PC-9 (cell line): ENCODE measurements at regions not wholly inside any gene's neighbourhood (a gene's known extent, or its start where the extent isn't known, plus 50 kb on each side); places are given as distances from the start of the nearest gene placed in this dataset.

ENCODE experiments used
- BruUV-seq: library from RNA; stranded (reverse); fragments of 400-500 nt; replicated peaks from 2 replicates; lab custom pipeline; 2021; lab: Mats Ljungman, UMichigan
- CTCF ChIA-PET: fragments of 300-600 bp; sonication (Branson Sonifier 250); formaldehyde crosslinking; loops from one replicate; lab custom pipeline; 2022; ENCODE audit warnings: antibody characterized with exemption; lab: Charles Lee
- POLR2A ChIA-PET: fragments of 300-600 bp; sonication (Branson Sonifier 250); formaldehyde crosslinking; loops from one replicate; lab custom pipeline; 2022; ENCODE audit warnings: antibody characterized with exemption; ENCODE audit not compliant: unreplicated experiment; lab: Charles Lee
- DNase-seq, 2 experiments: peaks; one replicate each; pipeline versions ENCODE4 v3.0.0 to v3.0.0-alpha.2; 2015 to 2022; ENCODE audit warnings: mixed read lengths in 1 of 2
- H2AFZ ChIP-seq: fragments of 200-600 bp; sonication (generic); 2 replicates; pipeline ENCODE4 v1.8.1; 2017; ENCODE audit warnings: antibody characterized with exemption
- H3F3A ChIP-seq: fragments of 200-600 bp; sonication (generic); 2 replicates; pipeline ENCODE4 v1.8.1; 2017; ENCODE audit warnings: antibody characterized with exemption, mild to moderate bottlenecking, low read depth; ENCODE audit not compliant: insufficient read depth
- H3K27ac ChIP-seq: fragments of 200-600 bp; sonication (generic); 2 replicates; pipeline ENCODE4 v1.6.1; 2016; ENCODE audit warnings: mixed run types
- H3K27me3 ChIP-seq: fragments of 200-600 bp; sonication (generic); 2 replicates; pipeline ENCODE4 v1.6.1; 2016; ENCODE audit warnings: low read depth, mixed run types; ENCODE audit not compliant: insufficient read depth
- H3K36me3 ChIP-seq: fragments of 200-600 bp; sonication (generic); 2 replicates; pipeline ENCODE4 v1.6.1; 2016; ENCODE audit warnings: low read depth, mixed run types
- H3K4me1 ChIP-seq: fragments of 200-600 bp; sonication (generic); replicated peaks from 2 replicates; pipeline ENCODE4 v1.6.1; 2016; ENCODE audit warnings: mixed run types; ENCODE audit not compliant: insufficient read depth
- H3K4me2 ChIP-seq: fragments of 200-600 bp; sonication (generic); 2 replicates; pipeline ENCODE4 v1.6.1; 2017; ENCODE audit warnings: mixed run types
- H3K4me3 ChIP-seq: fragments of 200-600 bp; sonication (generic); 2 replicates; pipeline ENCODE4 v1.6.1; 2016; ENCODE audit warnings: mixed run types
- H3K79me2 ChIP-seq: fragments of 200-600 bp; sonication (generic); 2 replicates; pipeline ENCODE4 v1.6.1; 2017; ENCODE audit warnings: low read depth, mixed run types
- H3K9me2 ChIP-seq: fragments of 200-600 bp; sonication (generic); 2 replicates; pipeline ENCODE4 v1.8.1; 2017; ENCODE audit warnings: mild to moderate bottlenecking; ENCODE audit not compliant: insufficient read depth
- H3K9me3 ChIP-seq: fragments of 200-600 bp; sonication (generic); 2 replicates; pipeline ENCODE4 v1.8.1; 2016; ENCODE audit warnings: low read depth; ENCODE audit not compliant: insufficient read depth
- H4K20me1 ChIP-seq: fragments of 200-600 bp; sonication (generic); 2 replicates; pipeline ENCODE4 v1.8.1; 2017; ENCODE audit not compliant: insufficient read depth
- EZH2 ChIP-seq: fragments of 200-600 bp; sonication (generic); IDR thresholded peaks from 2 replicates; pipeline ENCODE4 v1.8.0; 2017; ENCODE audit warnings: antibody characterized with exemption, low read depth
- intact Hi-C: fragments of 100-400 bp; cut with micrococcal nuclease; formaldehyde crosslinking; loops from one replicate; pipeline ENCODE4 v1.10.0; 2022; ENCODE audit not compliant: unreplicated experiment
- TF ChIP-seq, protein P1 (sequence below): fragments of 200-600 bp; sonication (generic); conservative IDR thresholded peaks from 2 replicates; pipeline ENCODE4 v1.6.1; 2017; ENCODE audit warnings: mixed run types, antibody characterized with exemption, mild to moderate bottlenecking, moderate library complexity

DNA sequence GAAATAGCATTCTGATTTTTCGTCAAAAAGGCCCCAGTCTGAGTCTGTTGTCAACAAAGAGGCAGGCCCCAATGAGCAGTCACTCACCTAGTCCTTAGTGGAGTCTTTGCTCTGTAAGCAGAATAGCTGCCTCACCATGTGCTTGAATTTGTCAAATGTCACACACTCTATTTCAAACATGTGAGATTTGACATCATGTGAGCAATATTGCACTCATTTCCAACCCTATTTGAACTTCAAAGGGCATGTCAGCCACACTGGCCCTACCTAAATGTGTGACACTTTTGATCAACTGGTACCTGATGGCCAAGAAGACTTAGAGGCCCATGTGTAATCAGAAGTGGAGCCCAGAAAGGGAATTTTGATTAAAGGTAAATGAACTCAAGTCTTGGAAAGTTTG, 59.4 kb upstream of the PLAC1 start:
- Histone ChIP-seq H3K27me3 (no peaks in the 10 kb centered on the region), H3K4me1 (peaks cover 26% of the 10 kb centered on the region), H3K79me2 (no peaks in the 10 kb centered on the region), H3K4me2 (peak overlapping the region; percentile 37), H3K27ac (peak overlapping the region; percentile 48), H3K9me2 (no peaks in the 10 kb centered on the region), H3K4me3 (no peak overlapping the region), H3F3A (peaks cover 24% of the 10 kb centered on the region), H3K9me3 (no peaks in the 10 kb centered on the region), H2AFZ (no peak overlapping the region), H3K36me3 (no peaks in the 10 kb centered on the region), H4K20me1 (no peaks in the 10 kb centered on the region)
- DNase-seq, result no peak
- CTCF ChIA-PET, result no interaction called here
- TF ChIP-seq, protein P1, sequence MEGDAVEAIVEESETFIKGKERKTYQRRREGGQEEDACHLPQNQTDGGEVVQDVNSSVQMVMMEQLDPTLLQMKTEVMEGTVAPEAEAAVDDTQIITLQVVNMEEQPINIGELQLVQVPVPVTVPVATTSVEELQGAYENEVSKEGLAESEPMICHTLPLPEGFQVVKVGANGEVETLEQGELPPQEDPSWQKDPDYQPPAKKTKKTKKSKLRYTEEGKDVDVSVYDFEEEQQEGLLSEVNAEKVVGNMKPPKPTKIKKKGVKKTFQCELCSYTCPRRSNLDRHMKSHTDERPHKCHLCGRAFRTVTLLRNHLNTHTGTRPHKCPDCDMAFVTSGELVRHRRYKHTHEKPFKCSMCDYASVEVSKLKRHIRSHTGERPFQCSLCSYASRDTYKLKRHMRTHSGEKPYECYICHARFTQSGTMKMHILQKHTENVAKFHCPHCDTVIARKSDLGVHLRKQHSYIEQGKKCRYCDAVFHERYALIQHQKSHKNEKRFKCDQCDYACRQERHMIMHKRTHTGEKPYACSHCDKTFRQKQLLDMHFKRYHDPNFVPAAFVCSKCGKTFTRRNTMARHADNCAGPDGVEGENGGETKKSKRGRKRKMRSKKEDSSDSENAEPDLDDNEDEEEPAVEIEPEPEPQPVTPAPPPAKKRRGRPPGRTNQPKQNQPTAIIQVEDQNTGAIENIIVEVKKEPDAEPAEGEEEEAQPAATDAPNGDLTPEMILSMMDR, result no peak
- TSS peak; percentile 79 for BruUV-seq
- POLR2A ChIA-PET, result interaction anchor here (0.6 kb wide), 1 partner anchor 72 kb away, joined by 3 read pairs; no protein-coding TSS in a partner anchor
- intact Hi-C loops, result loop anchor here (1.0 to 2.0 kb wide), 3 partner anchors 47 to 205 kb away; no protein-coding TSS in a partner anchor

DNA sequence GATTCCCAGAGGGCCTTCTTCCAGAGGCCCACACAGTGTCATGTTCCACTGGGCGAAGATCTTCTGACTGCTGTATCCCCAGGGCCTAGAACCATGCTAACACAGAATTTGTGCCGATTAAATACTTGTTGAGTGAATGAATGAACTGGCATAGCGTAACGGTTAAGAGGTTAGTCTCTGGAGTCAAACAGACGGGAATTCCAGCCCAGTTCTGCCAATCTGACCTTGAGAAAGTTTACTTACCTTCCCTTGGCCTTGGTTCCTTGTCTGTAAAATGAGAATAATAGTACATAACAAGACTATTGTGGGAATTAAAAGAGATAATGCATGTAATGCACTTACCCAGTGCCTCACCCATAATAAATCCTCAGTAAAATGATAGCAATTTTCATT, 58.3 kb upstream of the PLAC1 start:
- H3K27me3 ChIP-seq, result no peaks in the 10 kb centered on the region
- H3K79me2 ChIP-seq, result no peaks in the 10 kb centered on the region
- no peak for DNase-seq
- no peaks in the 10 kb centered on the region for H3K9me2 ChIP-seq
- no peak overlapping the region for H2AFZ ChIP-seq
- H3K4me3 ChIP-seq, result no peak overlapping the region
- intact Hi-C loops, result no loop called here
- peaks cover 26% of the 10 kb centered on the region for H3K4me1 ChIP-seq
- BruUV-seq, result no TSS peak
- H3F3A ChIP-seq, result peaks cover 24% of the 10 kb centered on the region
- H3K9me3 ChIP-seq, result no peaks in the 10 kb centered on the region
- no peak for TF ChIP-seq EZH2
- TF ChIP-seq, protein P1, result no peak
- H3K4me2 ChIP-seq, result no peak overlapping the region
- no peaks in the 10 kb centered on the region for H3K36me3 ChIP-seq
- no peaks in the 10 kb centered on the region for H4K20me1 ChIP-seq
- H3K27ac ChIP-seq, result no peak overlapping the region
- CTCF ChIA-PET, result no interaction called here
- POLR2A ChIA-PET, result no interaction called here

DNA sequence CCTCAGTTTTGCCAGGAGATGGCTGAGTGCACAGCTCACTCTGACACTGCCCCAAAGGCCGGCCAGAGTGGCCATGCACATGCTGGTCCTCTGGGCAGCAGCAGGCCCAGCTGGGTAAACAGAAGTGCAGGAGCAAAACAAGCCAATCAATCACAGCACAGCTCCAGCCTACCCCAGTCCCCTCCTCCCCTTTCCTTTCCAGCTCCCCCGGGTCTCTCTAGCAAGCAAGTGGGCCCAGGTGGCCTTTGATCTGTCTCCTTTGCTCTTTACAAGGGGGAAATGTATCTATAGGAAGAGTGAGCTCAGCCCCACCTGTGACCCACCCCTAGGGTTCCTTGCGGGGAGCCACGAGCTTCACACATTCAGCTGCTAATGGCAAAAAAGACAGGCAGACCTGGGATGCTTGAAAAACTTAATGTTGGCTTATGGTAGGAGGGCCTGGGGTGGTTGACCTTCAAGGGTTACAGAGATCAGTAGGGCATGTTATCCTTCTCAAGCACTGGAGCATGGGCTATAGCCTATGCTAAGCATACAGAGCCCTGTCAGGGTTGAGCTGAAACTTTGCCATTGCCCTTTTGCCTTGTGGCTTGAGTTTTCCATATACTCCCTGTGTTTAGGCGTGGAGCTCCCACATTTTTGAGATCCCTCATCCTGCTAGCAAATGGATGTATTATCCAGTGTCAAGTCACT, 57.8 kb upstream of the PLAC1 start:
- intact Hi-C loops, result no loop called here

More for the DNA sequence above, 57.8 kb upstream of the PLAC1 start:
- Histone ChIP-seq H3K4me1 (peaks cover 26% of the 10 kb centered on the region), H3K27ac (no peak overlapping the region), H3K9me3 (no peaks in the 10 kb centered on the region), H3K4me2 (no peak overlapping the region), H3K79me2 (no peaks in the 10 kb centered on the region), H3K4me3 (no peak overlapping the region), H3K36me3 (no peaks in the 10 kb centered on the region), H3K27me3 (no peaks in the 10 kb centered on the region), H2AFZ (no peak overlapping the region), H3F3A (peaks cover 24% of the 10 kb centered on the region), H3K9me2 (no peaks in the 10 kb centered on the region), H4K20me1 (no peaks in the 10 kb centered on the region)
- ChIA-PET POLR2A (interaction anchor here (0.6 kb wide), 1 partner anchor 170 kb away, joined by 7 read pairs; no protein-coding TSS in a partner anchor), CTCF (no interaction called here)
- BruUV-seq, result no TSS peak
- DNase-seq, result no peak
- TF ChIP-seq EZH2, result no peak
- TF ChIP-seq, protein P1, result no peak
